ENCODE measurements at regions not wholly inside any gene's neighbourhood (a gene's known extent, or its start where the extent isn't known, plus 50 kb on each side); places are given as distances from the start of the nearest gene placed in this dataset.

GRCh38 chr18:2179498-2180183 lies 391.7 kb downstream of the METTL4 start:
- no peaks in the 10 kb centered on the region for H3K9me3 ChIP-seq (ENCODE audit: control insufficient read depth in 4 of 4, low read length in 3 of 4)
- no peak for TF ChIP-seq CTCF (IDR thresholded peaks at IDR 0.05; ENCODE audit: low read depth, low read length, missing input control)
- TF ChIP-seq RXRA (IDR thresholded peaks at IDR 0.05): no peak
- TF ChIP-seq, protein P1, sequence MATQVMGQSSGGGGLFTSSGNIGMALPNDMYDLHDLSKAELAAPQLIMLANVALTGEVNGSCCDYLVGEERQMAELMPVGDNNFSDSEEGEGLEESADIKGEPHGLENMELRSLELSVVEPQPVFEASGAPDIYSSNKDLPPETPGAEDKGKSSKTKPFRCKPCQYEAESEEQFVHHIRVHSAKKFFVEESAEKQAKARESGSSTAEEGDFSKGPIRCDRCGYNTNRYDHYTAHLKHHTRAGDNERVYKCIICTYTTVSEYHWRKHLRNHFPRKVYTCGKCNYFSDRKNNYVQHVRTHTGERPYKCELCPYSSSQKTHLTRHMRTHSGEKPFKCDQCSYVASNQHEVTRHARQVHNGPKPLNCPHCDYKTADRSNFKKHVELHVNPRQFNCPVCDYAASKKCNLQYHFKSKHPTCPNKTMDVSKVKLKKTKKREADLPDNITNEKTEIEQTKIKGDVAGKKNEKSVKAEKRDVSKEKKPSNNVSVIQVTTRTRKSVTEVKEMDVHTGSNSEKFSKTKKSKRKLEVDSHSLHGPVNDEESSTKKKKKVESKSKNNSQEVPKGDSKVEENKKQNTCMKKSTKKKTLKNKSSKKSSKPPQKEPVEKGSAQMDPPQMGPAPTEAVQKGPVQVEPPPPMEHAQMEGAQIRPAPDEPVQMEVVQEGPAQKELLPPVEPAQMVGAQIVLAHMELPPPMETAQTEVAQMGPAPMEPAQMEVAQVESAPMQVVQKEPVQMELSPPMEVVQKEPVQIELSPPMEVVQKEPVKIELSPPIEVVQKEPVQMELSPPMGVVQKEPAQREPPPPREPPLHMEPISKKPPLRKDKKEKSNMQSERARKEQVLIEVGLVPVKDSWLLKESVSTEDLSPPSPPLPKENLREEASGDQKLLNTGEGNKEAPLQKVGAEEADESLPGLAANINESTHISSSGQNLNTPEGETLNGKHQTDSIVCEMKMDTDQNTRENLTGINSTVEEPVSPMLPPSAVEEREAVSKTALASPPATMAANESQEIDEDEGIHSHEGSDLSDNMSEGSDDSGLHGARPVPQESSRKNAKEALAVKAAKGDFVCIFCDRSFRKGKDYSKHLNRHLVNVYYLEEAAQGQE (IDR thresholded peaks at IDR 0.05): no peak
- TF ChIP-seq, protein P2, sequence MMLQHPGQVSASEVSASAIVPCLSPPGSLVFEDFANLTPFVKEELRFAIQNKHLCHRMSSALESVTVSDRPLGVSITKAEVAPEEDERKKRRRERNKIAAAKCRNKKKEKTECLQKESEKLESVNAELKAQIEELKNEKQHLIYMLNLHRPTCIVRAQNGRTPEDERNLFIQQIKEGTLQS (IDR thresholded peaks at IDR 0.05): no peak
- TF ChIP-seq HNF4G (IDR thresholded peaks at IDR 0.05): no peak
- no peak for TF ChIP-seq TAF1 (conservative IDR thresholded peaks at IDR 0.05)
- TF ChIP-seq FOXA1 (IDR thresholded peaks at IDR 0.05): no peak
- TF ChIP-seq NR2F2 (IDR thresholded peaks at IDR 0.05): no peak
- no peak for TF ChIP-seq MAX (IDR thresholded peaks at IDR 0.05)
- no peak for TF ChIP-seq RAD21 (IDR thresholded peaks at IDR 0.05)
- TF ChIP-seq, protein P3, sequence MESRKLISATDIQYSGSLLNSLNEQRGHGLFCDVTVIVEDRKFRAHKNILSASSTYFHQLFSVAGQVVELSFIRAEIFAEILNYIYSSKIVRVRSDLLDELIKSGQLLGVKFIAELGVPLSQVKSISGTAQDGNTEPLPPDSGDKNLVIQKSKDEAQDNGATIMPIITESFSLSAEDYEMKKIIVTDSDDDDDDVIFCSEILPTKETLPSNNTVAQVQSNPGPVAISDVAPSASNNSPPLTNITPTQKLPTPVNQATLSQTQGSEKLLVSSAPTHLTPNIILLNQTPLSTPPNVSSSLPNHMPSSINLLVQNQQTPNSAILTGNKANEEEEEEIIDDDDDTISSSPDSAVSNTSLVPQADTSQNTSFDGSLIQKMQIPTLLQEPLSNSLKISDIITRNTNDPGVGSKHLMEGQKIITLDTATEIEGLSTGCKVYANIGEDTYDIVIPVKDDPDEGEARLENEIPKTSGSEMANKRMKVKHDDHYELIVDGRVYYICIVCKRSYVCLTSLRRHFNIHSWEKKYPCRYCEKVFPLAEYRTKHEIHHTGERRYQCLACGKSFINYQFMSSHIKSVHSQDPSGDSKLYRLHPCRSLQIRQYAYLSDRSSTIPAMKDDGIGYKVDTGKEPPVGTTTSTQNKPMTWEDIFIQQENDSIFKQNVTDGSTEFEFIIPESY (IDR thresholded peaks at IDR 0.05): no peak
- TF ChIP-seq HNF4A (conservative IDR thresholded peaks at IDR 0.05): no peak
- TF ChIP-seq GABPA (IDR thresholded peaks at IDR 0.05 in 1 of 2, conservative IDR thresholded peaks at IDR 0.05 in 1 of 2): no peak
- no peak for TF ChIP-seq FOXA2 (IDR thresholded peaks at IDR 0.05)
- TF ChIP-seq YY1 (IDR thresholded peaks at IDR 0.05): no peak
- no peak for TF ChIP-seq JUND (IDR thresholded peaks at IDR 0.05)
- H3K4me3 ChIP-seq (ENCODE audit: low read depth in 1 of 3, low read length in 3 of 3): no peak overlapping the region
- no peak for DNase-seq (ENCODE audit: low spot score)
- H3K4me1 ChIP-seq (ENCODE audit: control insufficient read depth in 4 of 4, insufficient read depth in 4 of 4, low read length in 3 of 4): no peaks in the 10 kb centered on the region
- no peaks in the 10 kb centered on the region for H3K36me3 ChIP-seq (ENCODE audit: control insufficient read depth in 4 of 4, insufficient read depth in 3 of 4, low read depth in 1 of 4, low read length in 3 of 4)
- no peaks in the 10 kb centered on the region for H3K27me3 ChIP-seq (ENCODE audit: control insufficient read depth in 4 of 4, insufficient read depth in 4 of 4, low read length in 3 of 4)
- no peak overlapping the region for H3K9ac ChIP-seq (ENCODE audit: low read depth in 1 of 2, low read length in 2 of 2)
- H3K27ac ChIP-seq (ENCODE audit: low read depth in 1 of 2, low read length in 2 of 2): no peak overlapping the region
- 92% methylated on average over 8 of the region's 8 CpGs for WGBS
